ENCODE measurements at regions not wholly inside any gene's neighbourhood (a gene's known extent, or its start where the extent isn't known, plus 50 kb on each side); places are given as distances from the start of the nearest gene placed in this dataset.

DNA sequence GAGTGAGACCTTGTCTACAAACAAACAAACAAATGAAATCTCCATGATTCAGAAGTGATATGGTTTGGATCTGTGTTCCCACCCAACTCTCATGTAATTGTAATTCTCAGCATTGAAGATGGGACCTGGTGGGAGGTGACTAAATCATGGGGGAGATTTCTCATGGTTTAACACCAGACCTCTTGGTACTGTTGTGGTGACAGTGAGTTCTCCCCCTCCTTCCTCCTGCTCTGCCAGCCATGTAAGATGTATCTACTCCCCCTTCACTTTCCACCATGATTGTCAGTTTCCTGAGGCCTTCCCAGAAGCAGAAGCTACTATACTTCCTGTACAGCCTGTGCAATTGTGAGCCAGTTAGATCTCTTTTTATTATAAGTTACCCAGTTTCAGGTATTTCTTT, 438.4 kb upstream of the THBS1 start:
- no peak for DNase-seq
- H3K36me3 ChIP-seq, result no peaks in the 10 kb centered on the region
- H3K27ac ChIP-seq, result no peak overlapping the region
- no peak for TF ChIP-seq POLR2AphosphoS5 (IDR thresholded peaks at IDR 0.05)
- TF ChIP-seq, protein P1, sequence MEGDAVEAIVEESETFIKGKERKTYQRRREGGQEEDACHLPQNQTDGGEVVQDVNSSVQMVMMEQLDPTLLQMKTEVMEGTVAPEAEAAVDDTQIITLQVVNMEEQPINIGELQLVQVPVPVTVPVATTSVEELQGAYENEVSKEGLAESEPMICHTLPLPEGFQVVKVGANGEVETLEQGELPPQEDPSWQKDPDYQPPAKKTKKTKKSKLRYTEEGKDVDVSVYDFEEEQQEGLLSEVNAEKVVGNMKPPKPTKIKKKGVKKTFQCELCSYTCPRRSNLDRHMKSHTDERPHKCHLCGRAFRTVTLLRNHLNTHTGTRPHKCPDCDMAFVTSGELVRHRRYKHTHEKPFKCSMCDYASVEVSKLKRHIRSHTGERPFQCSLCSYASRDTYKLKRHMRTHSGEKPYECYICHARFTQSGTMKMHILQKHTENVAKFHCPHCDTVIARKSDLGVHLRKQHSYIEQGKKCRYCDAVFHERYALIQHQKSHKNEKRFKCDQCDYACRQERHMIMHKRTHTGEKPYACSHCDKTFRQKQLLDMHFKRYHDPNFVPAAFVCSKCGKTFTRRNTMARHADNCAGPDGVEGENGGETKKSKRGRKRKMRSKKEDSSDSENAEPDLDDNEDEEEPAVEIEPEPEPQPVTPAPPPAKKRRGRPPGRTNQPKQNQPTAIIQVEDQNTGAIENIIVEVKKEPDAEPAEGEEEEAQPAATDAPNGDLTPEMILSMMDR (IDR thresholded peaks at IDR 0.05 in 8 of 11, conservative IDR thresholded peaks at IDR 0.05 in 3 of 11), result no peak
- no peak for TF ChIP-seq POLR2A (IDR thresholded peaks at IDR 0.05)
- no peak overlapping the region for H3K4me3 ChIP-seq
- H3K27me3 ChIP-seq (replicated peaks in 1 of 7), result no peaks in the 10 kb centered on the region
- intact Hi-C loops (cut with DNase I; ENCODE audit: low total_unique reads), result no loop called here
- no peaks in the 10 kb centered on the region for H3K9me3 ChIP-seq
- no peaks in the 10 kb centered on the region for H3K4me1 ChIP-seq

- intact Hi-C loops (cut with DNase I; ENCODE audit: low total_unique reads), result no loop called here
- TF ChIP-seq, protein P1 (IDR thresholded peaks at IDR 0.05 in 8 of 11, conservative IDR thresholded peaks at IDR 0.05 in 3 of 11), result no peak
- no peak for TF ChIP-seq POLR2AphosphoS5 (IDR thresholded peaks at IDR 0.05)
- no peak for TF ChIP-seq POLR2A (IDR thresholded peaks at IDR 0.05)
- Histone ChIP-seq H3K4me1 (no peaks in the 10 kb centered on the region), H3K4me3 (no peak overlapping the region), H3K27ac (no peak overlapping the region), H3K27me3 (replicated peaks in 1 of 7) (no peaks in the 10 kb centered on the region), H3K9me3 (no peaks in the 10 kb centered on the region), H3K36me3 (no peaks in the 10 kb centered on the region)
- 84 to 93% (median 90%) methylated on average over 5 of the region's 5 CpGs for WGBS, 5 donors
- no peak for DNase-seq
Measured at GRCh38 chr15:39143479-39143878, 437.4 kb upstream of the THBS1 start.

- no peak for TF ChIP-seq POLR2AphosphoS5 (IDR thresholded peaks at IDR 0.05)
- TF ChIP-seq POLR2A (IDR thresholded peaks at IDR 0.05), result no peak
Measured at GRCh38 chr15:39144051-39144450, 436.8 kb upstream of the THBS1 start.

DNA sequence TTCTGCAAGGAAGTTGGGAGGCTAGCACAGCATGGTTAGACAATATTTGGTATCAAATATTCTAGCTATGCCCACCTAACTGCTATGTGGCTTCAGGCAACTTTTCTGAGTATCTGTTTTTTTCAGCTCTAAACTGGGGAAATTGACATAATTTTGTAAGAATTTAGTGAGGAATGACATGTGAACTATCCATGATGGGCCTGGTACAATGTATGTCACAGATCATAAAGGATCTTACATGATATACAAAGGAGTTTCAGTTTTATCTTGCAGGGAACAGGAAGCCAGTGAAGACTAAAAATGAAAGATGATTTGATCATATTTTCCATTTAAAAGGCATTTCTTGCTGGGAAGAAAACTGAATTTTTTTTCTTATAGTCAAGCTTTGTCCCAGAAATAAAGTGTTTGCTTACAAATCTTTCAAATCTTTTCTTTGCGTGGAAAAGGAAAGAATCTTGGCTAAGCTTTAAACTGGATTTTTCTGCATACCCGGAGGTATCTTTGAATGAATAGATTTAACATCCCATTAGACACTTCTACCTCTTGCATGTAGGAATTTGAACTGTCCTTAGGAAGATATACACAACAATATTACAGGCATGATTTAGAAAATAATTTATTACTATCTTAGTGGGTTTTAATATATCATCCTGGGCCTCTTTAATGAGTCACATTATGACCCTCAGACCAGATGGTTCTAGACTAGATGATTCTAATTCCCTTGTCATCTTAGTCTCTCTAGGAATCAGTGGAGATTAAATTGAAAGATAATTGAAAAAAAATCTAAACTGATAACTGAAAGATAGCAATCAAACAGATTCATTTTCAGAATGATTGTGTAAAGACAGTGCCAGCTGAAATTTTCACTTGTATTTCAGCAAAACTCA, 436.0 kb upstream of the THBS1 start:
- no peak overlapping the region for H3K4me3 ChIP-seq
- WGBS, 5 donors, result 70 to 93% (median 87%) methylated on average over 2 of the region's 2 CpGs
- no peak overlapping the region for H3K27ac ChIP-seq
- no peaks in the 10 kb centered on the region for H3K27me3 ChIP-seq (replicated peaks in 1 of 7)
- DNase-seq, result no peak
- TF ChIP-seq, protein P1 (IDR thresholded peaks at IDR 0.05 in 8 of 11, conservative IDR thresholded peaks at IDR 0.05 in 3 of 11), result no peak
- TF ChIP-seq POLR2A (IDR thresholded peaks at IDR 0.05) (no peak), POLR2AphosphoS5 (IDR thresholded peaks at IDR 0.05) (no peak)
- no peaks in the 10 kb centered on the region for H3K9me3 ChIP-seq
- intact Hi-C loops (cut with DNase I; ENCODE audit: low total_unique reads), result no loop called here
- no peaks in the 10 kb centered on the region for H3K36me3 ChIP-seq
- H3K4me1 ChIP-seq, result no peaks in the 10 kb centered on the region

More at GRCh38 chr15:39144051-39144450, 436.8 kb upstream of the THBS1 start:
- intact Hi-C loops (cut with DNase I; ENCODE audit: low total_unique reads), result no loop called here
- 65 to 99% (median 94%) methylated on average over 2 of the region's 2 CpGs for WGBS, 5 donors
- Histone ChIP-seq H3K9me3 (no peaks in the 10 kb centered on the region), H3K27ac (no peak overlapping the region), H3K36me3 (no peaks in the 10 kb centered on the region), H3K4me3 (no peak overlapping the region), H3K27me3 (replicated peaks in 1 of 7) (no peaks in the 10 kb centered on the region), H3K4me1 (no peaks in the 10 kb centered on the region)
- no peak for DNase-seq

Measured in spleen (tissue), 11 donors.